ENCODE measurements at regions not wholly inside any gene's neighbourhood (a gene's known extent, or its start where the extent isn't known, plus 50 kb on each side); places are given as distances from the start of the nearest gene placed in this dataset.

DNA sequence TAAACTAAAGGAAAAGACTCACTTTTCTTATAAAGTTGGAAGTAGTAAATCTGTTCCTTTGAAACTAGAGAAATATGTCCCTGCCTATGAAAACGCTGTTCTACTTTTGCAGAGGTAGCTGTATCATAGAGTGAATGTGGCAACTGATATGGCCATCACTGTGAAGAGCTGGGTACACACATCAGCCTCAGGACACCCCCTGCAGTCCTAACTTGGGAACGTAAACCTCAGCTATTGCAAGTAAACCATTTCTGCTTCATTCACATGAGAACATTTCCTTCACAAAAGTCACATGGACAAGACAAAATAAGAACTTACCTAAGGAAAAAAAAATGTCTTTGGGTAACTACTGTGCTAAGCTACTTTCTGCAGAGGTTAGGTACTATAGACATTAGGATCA lies 233.3 kb upstream of the PPFIA2 start:
- TF ChIP-seq, protein P1, sequence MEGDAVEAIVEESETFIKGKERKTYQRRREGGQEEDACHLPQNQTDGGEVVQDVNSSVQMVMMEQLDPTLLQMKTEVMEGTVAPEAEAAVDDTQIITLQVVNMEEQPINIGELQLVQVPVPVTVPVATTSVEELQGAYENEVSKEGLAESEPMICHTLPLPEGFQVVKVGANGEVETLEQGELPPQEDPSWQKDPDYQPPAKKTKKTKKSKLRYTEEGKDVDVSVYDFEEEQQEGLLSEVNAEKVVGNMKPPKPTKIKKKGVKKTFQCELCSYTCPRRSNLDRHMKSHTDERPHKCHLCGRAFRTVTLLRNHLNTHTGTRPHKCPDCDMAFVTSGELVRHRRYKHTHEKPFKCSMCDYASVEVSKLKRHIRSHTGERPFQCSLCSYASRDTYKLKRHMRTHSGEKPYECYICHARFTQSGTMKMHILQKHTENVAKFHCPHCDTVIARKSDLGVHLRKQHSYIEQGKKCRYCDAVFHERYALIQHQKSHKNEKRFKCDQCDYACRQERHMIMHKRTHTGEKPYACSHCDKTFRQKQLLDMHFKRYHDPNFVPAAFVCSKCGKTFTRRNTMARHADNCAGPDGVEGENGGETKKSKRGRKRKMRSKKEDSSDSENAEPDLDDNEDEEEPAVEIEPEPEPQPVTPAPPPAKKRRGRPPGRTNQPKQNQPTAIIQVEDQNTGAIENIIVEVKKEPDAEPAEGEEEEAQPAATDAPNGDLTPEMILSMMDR (conservative IDR thresholded peaks at IDR 0.05): peak; percentile 31
- TF ChIP-seq ZFX (IDR thresholded peaks at IDR 0.05): no peak
- H3K27ac ChIP-seq: no peak overlapping the region

DNA sequence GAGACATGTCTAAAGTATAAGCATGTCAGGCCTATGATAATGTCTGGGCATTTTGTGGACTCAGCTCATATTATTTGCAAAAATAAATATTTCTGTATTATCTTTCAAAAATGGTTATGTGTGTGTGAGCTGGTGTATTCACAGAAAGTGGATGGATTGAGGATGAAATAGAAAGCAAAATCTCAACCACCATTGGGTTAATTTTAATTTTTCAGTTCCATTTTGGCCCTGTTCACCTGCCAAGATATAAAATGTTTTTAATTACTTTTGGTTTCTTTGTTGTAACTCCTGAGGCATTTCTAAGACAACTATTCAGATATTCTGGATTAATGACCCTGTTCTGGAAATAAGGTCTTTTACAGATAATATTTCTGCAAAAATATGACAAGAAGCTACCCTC lies 232.7 kb upstream of the PPFIA2 start:
- no peak for TF ChIP-seq ZFX (IDR thresholded peaks at IDR 0.05)
- TF ChIP-seq, protein P1 (conservative IDR thresholded peaks at IDR 0.05): no peak
- H3K27ac ChIP-seq: no peak overlapping the region

DNA sequence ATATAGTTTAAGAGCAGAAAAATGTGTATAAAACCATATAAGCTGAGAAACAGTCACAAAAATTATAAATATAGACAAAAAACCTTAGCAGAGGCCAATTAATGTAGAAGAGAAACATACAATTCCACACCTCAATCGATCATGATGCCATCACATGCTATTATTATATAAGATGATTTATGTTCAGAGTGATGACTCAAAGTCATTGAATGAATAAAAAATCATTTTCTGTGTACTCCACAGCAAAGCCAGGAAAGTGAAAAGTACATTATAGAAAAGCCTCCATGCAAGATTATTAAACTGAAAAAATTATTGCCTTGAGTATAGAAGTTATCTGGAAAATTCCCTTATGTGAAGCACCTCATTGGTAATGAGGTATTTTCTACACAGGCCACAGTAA lies 229.2 kb upstream of the PPFIA2 start:
- no peak overlapping the region for H3K27ac ChIP-seq
- no peak for TF ChIP-seq ZFX (IDR thresholded peaks at IDR 0.05)
- TF ChIP-seq, protein P1 (conservative IDR thresholded peaks at IDR 0.05): no peak

DNA sequence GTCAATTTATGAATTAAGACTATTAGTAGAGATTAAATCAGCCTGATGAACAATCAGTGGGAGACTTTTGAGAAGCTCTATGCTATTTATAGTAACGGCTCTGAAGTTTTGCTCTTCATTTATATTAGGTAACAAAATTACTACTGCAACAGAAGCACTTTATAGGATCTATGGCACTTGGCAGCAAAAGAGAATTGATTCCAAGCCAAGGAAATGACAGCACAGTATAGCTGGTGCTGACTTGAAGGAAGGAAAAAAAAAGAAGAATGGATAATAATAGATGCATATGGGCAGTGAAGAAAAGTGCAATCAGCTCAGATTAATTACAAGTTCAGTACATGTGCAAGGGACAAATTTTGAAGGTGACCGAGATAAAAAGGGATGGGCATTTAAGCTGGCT lies 228.2 kb upstream of the PPFIA2 start:
- TF ChIP-seq, protein P1 (conservative IDR thresholded peaks at IDR 0.05): no peak
- TF ChIP-seq ZFX (IDR thresholded peaks at IDR 0.05): no peak
- no peak overlapping the region for H3K27ac ChIP-seq

DNA sequence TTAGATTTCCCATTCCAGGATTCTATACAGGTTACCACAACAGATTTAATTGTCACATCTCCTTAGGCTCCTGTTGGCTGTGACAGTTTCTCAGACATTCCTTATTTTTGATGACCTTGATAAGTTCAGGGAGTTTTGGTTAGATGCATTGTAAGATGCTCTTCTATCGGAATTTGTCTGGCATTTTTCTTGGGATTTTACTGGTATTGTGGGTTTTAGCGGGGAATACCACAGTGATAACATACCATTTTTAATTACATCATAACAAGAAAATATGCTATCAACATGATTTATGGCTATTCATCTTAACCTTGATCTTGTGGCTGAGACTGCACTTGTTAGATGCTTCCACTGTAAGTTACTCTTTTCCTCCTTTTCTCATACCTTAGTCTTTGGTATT lies 217.5 kb upstream of the PPFIA2 start:
- TF ChIP-seq, protein P1 (conservative IDR thresholded peaks at IDR 0.05): no peak
- no peak for TF ChIP-seq ZFX (IDR thresholded peaks at IDR 0.05)
- H3K27ac ChIP-seq: no peak overlapping the region

DNA sequence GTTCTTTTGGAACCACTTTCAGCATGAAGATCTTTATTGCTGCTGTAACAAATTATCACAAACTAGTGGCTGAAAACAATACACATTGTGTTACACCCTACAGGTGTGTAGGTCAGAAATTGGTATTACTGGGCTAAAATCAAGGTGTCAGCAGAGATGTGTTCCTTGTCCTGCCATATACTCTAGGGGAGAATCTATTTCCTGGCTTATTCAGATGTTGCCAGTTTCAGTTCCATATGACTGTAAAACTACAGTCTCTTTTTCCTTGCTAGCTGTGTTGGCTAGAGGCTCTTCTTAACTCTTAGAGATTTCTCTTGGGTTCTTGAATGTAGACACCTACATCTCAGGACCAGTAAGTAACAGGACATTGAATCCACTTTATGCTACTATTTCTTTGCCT lies 215.6 kb upstream of the PPFIA2 start:
- no peak overlapping the region for H3K27ac ChIP-seq
- TF ChIP-seq ZFX (IDR thresholded peaks at IDR 0.05): no peak
- TF ChIP-seq, protein P1 (conservative IDR thresholded peaks at IDR 0.05): no peak

DNA sequence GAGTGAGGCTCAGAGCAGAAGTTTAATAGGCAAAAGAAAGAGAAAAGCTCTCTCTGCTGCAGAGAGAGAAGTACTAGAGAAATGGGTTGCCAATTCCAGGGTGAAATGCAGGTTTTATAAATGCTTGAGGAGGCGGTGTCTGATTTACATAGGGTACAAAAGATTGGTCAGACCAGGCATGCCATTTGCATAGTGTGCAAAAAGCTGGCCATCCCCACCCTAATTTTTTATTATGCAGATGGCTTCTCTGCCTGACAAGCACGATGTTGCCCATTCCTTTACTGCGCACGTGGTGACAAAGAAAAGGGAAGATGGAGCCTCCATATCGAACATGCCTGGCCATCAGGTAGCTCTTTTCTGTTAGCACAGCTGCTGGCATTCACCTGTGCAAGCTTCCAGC lies 209.3 kb upstream of the PPFIA2 start:
- H3K27ac ChIP-seq: no peak overlapping the region
- TF ChIP-seq ZFX (IDR thresholded peaks at IDR 0.05): no peak
- TF ChIP-seq, protein P1 (conservative IDR thresholded peaks at IDR 0.05): no peak

Data from C4-2B (cell line).